Mammary epithelial cell (primary cell): ENCODE measurements at regions not wholly inside any gene's neighbourhood (a gene's known extent, or its start where the extent isn't known, plus 50 kb on each side); places are given as distances from the start of the nearest gene placed in this dataset.

Experiments
- CTCF ChIP-seq, 2 donors: IDR thresholded peaks in 1 of 2; conservative IDR thresholded peaks in 1 of 2; 2 replicates each; pipeline ENCODE4 v1.5.1; 2011 to 2012; ENCODE audit warnings: inconsistent platforms in 2 of 2, low read length in 2 of 2, mild to moderate bottlenecking in 2 of 2, control low read depth in 1 of 2, low read depth in 1 of 2; ENCODE audit not compliant: insufficient read depth in 1 of 2; ENCODE audit errors: extremely low read depth in 1 of 2
- EZH2 ChIP-seq: IDR thresholded peaks from 2 replicates; pipeline ENCODE4 v1.6.1; 2012; ENCODE audit warnings: low read length, inconsistent platforms, borderline replicate concordance

GRCh38 chr6:14442242-14442641 is 324.7 kb downstream of the CD83 start:
- TF ChIP-seq CTCF (conservative IDR thresholded peaks at IDR 0.05 in 1 of 2, IDR thresholded peaks at IDR 0.05 in 1 of 2; ENCODE audit: extremely low read depth in 1 of 2, insufficient read depth in 1 of 2, low read depth in 1 of 2, low read length in 2 of 2) (no peak), EZH2 (no peak)
